ENCODE measurements at regions not wholly inside any gene's neighbourhood (a gene's known extent, or its start where the extent isn't known, plus 50 kb on each side); places are given as distances from the start of the nearest gene placed in this dataset.

GRCh38 chr9:120071760-120072159, 508.2 kb downstream of the CDK5RAP2 start:
- no peak for TF ChIP-seq CTCF (IDR thresholded peaks at IDR 0.05)
- TF ChIP-seq POLR2AphosphoS5 (IDR thresholded peaks at IDR 0.05; ENCODE audit: insufficient read depth in 1 of 2, low read depth in 1 of 2) = no peak
